ENCODE measurements at regions not wholly inside any gene's neighbourhood (a gene's known extent, or its start where the extent isn't known, plus 50 kb on each side); places are given as distances from the start of the nearest gene placed in this dataset.

DNA sequence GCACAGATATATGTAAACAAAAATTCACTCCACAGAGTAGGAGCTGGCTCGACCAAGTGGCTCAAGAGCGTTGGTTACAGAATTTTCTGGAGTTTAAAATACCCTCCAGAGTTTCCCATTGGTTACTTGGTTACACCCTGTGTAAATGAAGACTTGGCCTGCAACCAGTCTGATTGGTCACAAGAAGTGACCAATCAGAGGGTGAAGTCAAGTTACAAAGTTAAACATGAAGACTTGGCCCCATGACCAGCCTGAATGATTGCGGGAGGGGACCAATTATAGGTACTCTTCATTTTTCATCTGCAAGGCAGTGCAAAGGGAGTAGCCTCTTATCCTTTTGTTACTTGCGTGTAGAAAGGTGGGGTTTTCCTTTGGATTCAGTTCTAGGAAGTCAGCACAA lies 121.3 kb upstream of the SALL1 start:
- TF ChIP-seq, protein P1, sequence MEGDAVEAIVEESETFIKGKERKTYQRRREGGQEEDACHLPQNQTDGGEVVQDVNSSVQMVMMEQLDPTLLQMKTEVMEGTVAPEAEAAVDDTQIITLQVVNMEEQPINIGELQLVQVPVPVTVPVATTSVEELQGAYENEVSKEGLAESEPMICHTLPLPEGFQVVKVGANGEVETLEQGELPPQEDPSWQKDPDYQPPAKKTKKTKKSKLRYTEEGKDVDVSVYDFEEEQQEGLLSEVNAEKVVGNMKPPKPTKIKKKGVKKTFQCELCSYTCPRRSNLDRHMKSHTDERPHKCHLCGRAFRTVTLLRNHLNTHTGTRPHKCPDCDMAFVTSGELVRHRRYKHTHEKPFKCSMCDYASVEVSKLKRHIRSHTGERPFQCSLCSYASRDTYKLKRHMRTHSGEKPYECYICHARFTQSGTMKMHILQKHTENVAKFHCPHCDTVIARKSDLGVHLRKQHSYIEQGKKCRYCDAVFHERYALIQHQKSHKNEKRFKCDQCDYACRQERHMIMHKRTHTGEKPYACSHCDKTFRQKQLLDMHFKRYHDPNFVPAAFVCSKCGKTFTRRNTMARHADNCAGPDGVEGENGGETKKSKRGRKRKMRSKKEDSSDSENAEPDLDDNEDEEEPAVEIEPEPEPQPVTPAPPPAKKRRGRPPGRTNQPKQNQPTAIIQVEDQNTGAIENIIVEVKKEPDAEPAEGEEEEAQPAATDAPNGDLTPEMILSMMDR (IDR thresholded peaks at IDR 0.05; ENCODE audit: low read depth, low read length) = no peak
- no peak for TF ChIP-seq EZH2phosphoT487 (IDR thresholded peaks at IDR 0.05; ENCODE audit: low read depth)
